HUES6 (cell line): ENCODE measurements at regions not wholly inside any gene's neighbourhood (a gene's known extent, or its start where the extent isn't known, plus 50 kb on each side); places are given as distances from the start of the nearest gene placed in this dataset.

ENCODE experiments used
- H3K27ac ChIP-seq: 2 replicates; pipeline ENCODE4 v1.7.0; 2013; ENCODE audit warnings: low read depth, mild to moderate bottlenecking, low read length, inconsistent platforms
- H3K27me3 ChIP-seq: 2 replicates; pipeline ENCODE4 v1.6.1; 2013; ENCODE audit warnings: low read length; ENCODE audit not compliant: control insufficient read depth, insufficient read depth
- H3K36me3 ChIP-seq: 2 replicates; pipeline ENCODE4 v1.6.1; 2013; ENCODE audit warnings: low read length; ENCODE audit not compliant: control insufficient read depth, insufficient read depth
- H3K4me1 ChIP-seq: 2 replicates; pipeline ENCODE4 v1.6.1; 2013; ENCODE audit warnings: low read length; ENCODE audit not compliant: control insufficient read depth, insufficient read depth
- H3K4me3 ChIP-seq: 2 replicates; pipeline ENCODE4 v1.5.1; 2013; ENCODE audit warnings: low read depth, low read length
- H3K9ac ChIP-seq: one replicate; pipeline ENCODE4 v1.6.1; 2013; ENCODE audit warnings: mild to moderate bottlenecking, low read length
- H3K9me3 ChIP-seq: 2 replicates; pipeline ENCODE4 v1.6.1; 2013; ENCODE audit warnings: low read depth, low read length; ENCODE audit not compliant: control insufficient read depth, insufficient read depth

- Histone ChIP-seq H3K36me3 (no peaks in the 10 kb centered on the region), H3K9ac (peak overlapping the region; percentile 10), H3K4me3 (no peak overlapping the region), H3K27me3 (no peaks in the 10 kb centered on the region), H3K27ac (no peak overlapping the region), H3K9me3 (no peaks in the 10 kb centered on the region), H3K4me1 (peaks cover 17% of the 10 kb centered on the region)
Observed at GRCh38 chr21:36207577-36208320, 51.1 kb downstream of the DOP1B start.

- H3K27ac ChIP-seq: no peak overlapping the region
- H3K9ac ChIP-seq: no peak overlapping the region
Observed at GRCh38 chr21:36208326-36209013, 51.8 kb downstream of the DOP1B start.

GRCh38 chr21:36209626-36210171, 53.1 kb downstream of the DOP1B start:
- H3K27ac ChIP-seq: peak overlapping the region; percentile 67
- H3K27me3 ChIP-seq: no peaks in the 10 kb centered on the region
- peaks cover 17% of the 10 kb centered on the region for H3K4me1 ChIP-seq
- no peaks in the 10 kb centered on the region for H3K9me3 ChIP-seq
- no peaks in the 10 kb centered on the region; the same call in 1 of the 2 replicates for H3K36me3 ChIP-seq
- H3K9ac ChIP-seq: peak overlapping the region; percentile 74
- peak overlapping the region; percentile 11; the same call in 1 of the 2 replicates for H3K4me3 ChIP-seq

More at GRCh38 chr21:36208326-36209013, 51.8 kb downstream of the DOP1B start:
- Histone ChIP-seq H3K27me3 (no peaks in the 10 kb centered on the region), H3K4me1 (peaks cover 17% of the 10 kb centered on the region), H3K36me3 (no peaks in the 10 kb centered on the region), H3K4me3 (no peak overlapping the region), H3K9me3 (no peaks in the 10 kb centered on the region)

DNA sequence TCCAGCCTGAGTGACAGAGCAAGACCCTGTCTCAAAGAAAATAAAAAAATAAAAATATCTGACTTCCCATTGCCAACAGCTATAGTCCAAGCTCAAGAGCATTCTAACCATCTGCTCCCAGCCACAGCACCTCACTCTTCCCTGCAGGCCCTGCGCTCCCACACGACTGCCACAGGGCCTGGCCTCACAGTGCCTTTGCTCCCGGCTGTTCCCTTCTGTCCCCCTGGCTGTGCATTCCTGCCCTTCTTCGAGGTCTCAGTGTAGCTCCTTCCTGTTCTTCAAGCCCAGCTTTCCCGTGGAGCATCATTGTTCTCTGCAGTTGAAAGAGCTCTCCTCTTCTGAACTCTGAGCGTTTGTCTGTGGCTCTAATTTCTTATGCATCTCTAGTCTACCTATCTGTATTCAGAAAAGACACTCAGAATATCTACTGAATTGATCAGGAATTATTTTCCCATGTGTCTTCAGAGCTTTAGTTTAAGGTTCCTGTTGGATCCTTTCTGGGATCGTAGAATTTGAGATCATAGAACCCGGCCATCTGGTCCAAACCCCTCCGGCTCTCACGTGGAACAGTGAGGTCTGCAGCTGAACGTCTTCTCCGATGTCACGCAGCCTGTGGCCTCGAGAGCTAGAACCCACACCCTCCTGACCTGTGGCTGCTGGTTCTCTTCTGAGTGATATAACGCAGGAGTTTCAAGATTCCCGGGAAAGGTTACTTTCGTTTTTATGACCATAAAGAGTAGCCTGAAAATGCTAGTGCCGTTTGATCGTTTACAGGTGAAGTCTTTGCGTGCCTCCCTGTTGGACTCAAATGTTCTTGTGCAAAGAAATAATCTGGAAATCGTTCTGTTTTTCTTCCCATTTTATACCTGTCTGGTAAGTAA, 54.4 kb downstream of the DOP1B start:
- Histone ChIP-seq H3K4me1 (peaks cover 17% of the 10 kb centered on the region), H3K27ac (peak overlapping the region; percentile 67; the same call in 1 of the 2 replicates), H3K9ac (peak overlapping the region; percentile 74)

GRCh38 chr21:36211660-36212512, 55.3 kb downstream of the DOP1B start:
- Histone ChIP-seq H3K36me3 (no peaks in the 10 kb centered on the region; the same call in 1 of the 2 replicates), H3K27me3 (no peaks in the 10 kb centered on the region), H3K27ac (no peak overlapping the region), H3K4me3 (no peak overlapping the region), H3K9ac (no peak overlapping the region), H3K9me3 (no peaks in the 10 kb centered on the region), H3K4me1 (peaks cover 17% of the 10 kb centered on the region)

More for the DNA sequence above, 54.4 kb downstream of the DOP1B start:
- Histone ChIP-seq H3K27me3 (no peaks in the 10 kb centered on the region), H3K36me3 (no peaks in the 10 kb centered on the region; the same call in 1 of the 2 replicates), H3K4me3 (no peak overlapping the region), H3K9me3 (no peaks in the 10 kb centered on the region)

GRCh38 chr21:36212513-36212780, 55.8 kb downstream of the DOP1B start:
- H3K4me3 ChIP-seq: no peak overlapping the region
- peaks cover 17% of the 10 kb centered on the region for H3K4me1 ChIP-seq
- H3K9me3 ChIP-seq: no peaks in the 10 kb centered on the region
- H3K27ac ChIP-seq: no peak overlapping the region
- H3K27me3 ChIP-seq: no peaks in the 10 kb centered on the region
- no peak overlapping the region for H3K9ac ChIP-seq
- H3K36me3 ChIP-seq: no peaks in the 10 kb centered on the region; the same call in 1 of the 2 replicates

- Histone ChIP-seq H3K27ac (no peak overlapping the region), H3K27me3 (no peaks in the 10 kb centered on the region), H3K4me3 (no peak overlapping the region), H3K36me3 (peaks cover 2% of the 10 kb centered on the region; the same call in 1 of the 2 replicates), H3K9me3 (no peaks in the 10 kb centered on the region), H3K9ac (no peak overlapping the region), H3K4me1 (peaks cover 17% of the 10 kb centered on the region)
Observed at GRCh38 chr21:36214561-36214960, 57.9 kb downstream of the DOP1B start.

- Histone ChIP-seq H3K27ac (no peak overlapping the region), H3K9me3 (no peaks in the 10 kb centered on the region), H3K4me3 (no peak overlapping the region), H3K4me1 (no peaks in the 10 kb centered on the region), H3K36me3 (peaks cover 5% of the 10 kb centered on the region; the same call in 1 of the 2 replicates), H3K9ac (no peak overlapping the region), H3K27me3 (no peaks in the 10 kb centered on the region)
Observed at GRCh38 chr21:36217743-36218142, 61.1 kb downstream of the DOP1B start.

DNA sequence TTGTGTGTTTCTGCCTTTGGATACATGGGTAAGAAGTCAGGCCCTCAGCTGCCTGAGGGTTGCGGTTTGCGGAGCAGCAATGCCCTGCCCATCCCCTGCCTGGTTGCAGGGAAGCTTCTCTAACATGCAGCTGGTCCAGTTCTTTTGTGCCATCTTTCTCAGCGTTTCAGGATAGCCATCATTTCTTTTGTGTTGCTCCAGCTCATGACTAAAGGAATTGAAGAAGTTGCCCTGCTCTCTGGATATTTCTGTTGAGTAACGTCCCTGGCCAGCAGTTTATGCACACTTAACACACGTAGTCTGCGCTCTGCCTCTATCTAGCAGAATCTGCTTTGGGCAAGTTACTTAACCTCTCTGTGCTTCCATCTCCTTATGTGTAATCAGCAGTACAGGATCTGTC, 62.1 kb downstream of the DOP1B start:
- Histone ChIP-seq H3K9ac (no peak overlapping the region), H3K4me1 (no peaks in the 10 kb centered on the region), H3K27me3 (no peaks in the 10 kb centered on the region), H3K27ac (no peak overlapping the region), H3K36me3 (peaks cover 5% of the 10 kb centered on the region; the same call in 1 of the 2 replicates), H3K4me3 (no peak overlapping the region), H3K9me3 (no peaks in the 10 kb centered on the region)

DNA sequence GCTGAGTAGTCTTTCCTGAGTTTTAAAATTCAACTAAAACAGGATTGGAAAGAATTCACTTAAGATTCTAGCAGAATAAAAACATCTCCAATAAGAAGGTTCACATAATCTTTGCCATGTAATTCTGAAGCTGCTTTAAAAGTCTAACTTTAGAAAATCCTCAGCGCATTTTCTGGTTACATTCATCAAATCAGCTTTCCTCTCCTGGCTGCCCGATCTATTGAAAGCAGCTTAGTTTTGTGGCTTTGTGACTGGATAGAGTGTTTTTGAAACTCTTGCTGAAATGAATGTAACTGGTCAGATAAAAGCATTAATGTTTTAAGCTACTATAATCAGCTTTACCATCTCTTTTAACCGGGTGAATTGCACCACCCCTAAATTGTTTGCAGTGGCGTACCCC, 66.8 kb downstream of the DOP1B start:
- Histone ChIP-seq H3K9ac (no peak overlapping the region), H3K27ac (no peak overlapping the region), H3K4me3 (no peak overlapping the region), H3K9me3 (no peaks in the 10 kb centered on the region), H3K4me1 (no peaks in the 10 kb centered on the region), H3K36me3 (peaks cover 5% of the 10 kb centered on the region; the same call in 1 of the 2 replicates), H3K27me3 (no peaks in the 10 kb centered on the region)
